ENCODE measurements at regions not wholly inside any gene's neighbourhood (a gene's known extent, or its start where the extent isn't known, plus 50 kb on each side); places are given as distances from the start of the nearest gene placed in this dataset.

DNA sequence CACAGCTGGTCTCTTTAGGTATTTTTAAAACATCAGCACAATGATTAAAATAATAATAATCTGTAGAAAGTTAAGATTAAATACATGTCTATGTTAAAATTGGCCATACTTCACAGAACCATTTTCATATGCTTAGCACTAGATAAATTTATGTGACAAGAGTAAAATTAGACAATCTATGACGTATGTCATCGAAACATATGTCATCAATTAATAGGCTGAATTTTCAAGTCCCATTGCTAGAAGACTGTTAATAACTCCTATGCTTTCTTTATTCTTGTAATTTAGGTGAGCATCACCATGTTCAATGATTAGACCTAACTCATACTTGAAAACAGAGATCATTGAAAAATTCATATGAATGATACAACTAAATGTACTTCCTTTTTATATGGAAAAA, 593.3 kb upstream of the KCNMB2 start:
- no peak for DNase-seq (ENCODE audit: low spot score)

DNA sequence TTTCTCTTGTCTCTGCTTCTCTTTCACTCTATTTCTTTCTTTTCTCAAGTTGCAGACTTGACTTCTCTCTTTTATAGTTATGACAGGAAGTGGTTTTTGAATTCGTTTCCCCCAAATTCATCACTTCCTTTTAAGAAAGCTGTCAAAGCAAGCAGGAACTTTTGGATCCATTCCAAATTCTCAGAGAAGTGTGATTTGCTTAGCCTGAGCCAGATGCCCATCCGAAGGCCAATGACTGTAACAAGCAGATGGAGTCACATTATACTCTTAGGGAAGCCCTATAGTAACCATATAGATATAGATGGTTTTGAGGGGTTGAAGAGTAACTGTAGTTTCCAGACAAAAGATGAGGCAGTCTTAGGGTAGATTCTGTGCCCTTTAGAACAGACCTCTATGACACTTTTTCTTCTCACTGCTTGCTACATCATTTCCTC, 592.0 kb upstream of the KCNMB2 start:
- DNase-seq (ENCODE audit: low spot score), result no peak

DNA sequence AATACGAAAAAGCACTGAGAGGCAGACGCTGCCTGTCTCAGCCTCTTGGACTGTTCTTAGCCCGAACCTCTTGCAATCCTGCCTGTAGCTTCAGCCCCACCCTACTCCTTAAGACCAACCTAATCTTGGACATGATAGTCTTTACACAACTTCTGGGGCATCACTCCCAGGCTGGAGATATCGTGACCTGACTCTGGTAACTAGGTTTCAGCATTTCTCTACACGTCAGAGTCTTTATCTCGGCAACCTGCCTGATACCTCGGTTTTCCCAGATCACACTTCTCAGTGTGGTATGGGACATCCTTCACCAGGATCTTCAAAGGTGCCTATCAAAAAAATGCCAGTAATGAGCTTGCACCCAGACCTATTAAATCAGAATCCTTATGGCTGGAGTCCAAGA, 590.2 kb upstream of the KCNMB2 start:
- no peak for DNase-seq (ENCODE audit: low spot score)

DNA sequence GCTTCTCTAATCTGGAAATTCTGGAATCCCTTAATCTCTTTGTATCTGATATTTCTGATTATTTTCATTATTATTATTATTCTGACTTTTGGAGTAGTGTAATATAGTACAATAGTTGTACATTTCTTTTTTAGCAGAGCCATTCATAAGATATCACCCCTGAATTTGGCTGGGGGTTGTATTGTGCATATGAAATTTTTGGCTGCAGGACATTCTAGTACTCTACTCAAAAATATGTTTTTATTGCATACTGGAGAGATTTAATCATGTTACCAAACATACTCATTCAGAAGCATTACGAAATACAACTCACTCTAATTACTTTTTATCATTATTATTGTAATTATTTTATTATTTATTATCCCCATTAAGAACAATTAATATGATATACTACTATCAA, 589.7 kb upstream of the KCNMB2 start:
- no peak for DNase-seq (ENCODE audit: low spot score)

DNA sequence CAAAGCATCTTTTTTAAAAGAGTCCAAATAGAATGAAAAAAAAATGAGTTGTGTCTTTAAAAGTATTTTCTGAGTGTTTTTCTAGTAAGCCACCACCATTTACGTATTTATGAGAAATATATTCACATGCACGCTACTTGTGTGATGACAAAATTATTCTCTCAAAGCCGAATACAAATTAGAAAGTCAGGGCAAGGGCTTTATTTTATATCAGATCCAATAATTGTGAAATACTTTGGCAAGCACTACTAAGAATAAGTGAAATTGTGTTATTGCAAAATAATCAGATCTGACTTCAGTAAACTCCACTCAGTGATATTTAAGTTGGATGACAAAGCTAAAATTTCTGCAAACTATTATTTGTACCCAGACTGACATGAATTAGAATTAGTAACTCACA, 589.3 kb upstream of the KCNMB2 start:
- no peak for DNase-seq (ENCODE audit: low spot score)

DNA sequence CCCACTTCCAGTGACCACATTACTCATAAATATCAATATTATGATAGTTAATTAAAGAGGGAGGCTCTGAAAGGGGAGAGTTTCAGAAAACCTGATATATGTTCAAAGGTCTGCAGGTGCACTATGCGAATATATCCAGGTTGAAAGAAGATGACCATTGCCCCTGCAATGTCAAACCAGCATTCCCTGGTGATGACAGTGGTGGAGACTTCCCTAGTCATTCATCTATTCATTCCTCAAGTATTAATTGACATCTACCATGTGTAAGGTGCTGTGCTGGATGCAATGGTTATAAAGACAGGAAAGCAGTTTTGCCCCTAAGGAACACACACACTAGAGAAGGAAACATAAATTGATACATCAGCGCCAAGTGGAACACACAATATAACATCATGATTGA, 588.3 kb upstream of the KCNMB2 start:
- DNase-seq (ENCODE audit: low spot score), result no peak

DNA sequence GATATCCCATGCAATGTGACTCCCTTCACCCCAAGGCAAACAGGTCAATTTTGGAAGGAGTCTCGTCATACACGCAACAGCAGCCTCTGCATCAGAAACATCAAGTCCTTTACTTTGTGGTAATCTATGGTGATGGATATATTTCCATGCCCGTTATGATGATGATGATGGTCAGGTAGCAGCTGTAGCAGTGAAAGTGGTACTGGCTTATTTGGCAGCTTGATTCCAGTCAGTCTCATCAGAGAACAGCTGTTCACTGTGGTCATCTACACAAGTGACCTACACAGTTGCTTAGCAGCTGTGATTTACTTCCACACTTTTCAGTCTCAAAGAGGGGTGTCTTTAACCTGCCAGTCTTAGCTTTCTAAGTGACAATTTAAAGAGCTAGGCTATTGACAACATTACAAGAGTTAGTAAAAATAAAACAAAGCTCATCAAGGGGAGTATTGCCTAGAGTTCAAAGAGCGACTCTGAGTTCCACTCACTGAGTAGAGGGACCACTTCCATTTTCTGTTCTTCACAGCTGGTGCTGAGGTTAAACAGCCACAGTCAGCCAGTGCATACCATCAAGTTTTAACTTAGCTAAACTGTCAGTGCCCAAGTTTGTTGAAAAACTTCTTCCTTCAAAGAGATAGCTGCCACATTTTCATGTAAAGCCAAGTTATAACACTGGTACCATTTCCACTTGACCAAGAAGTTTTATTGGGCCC, 587.4 kb upstream of the KCNMB2 start:
- no peak for DNase-seq (ENCODE audit: low spot score)

DNA sequence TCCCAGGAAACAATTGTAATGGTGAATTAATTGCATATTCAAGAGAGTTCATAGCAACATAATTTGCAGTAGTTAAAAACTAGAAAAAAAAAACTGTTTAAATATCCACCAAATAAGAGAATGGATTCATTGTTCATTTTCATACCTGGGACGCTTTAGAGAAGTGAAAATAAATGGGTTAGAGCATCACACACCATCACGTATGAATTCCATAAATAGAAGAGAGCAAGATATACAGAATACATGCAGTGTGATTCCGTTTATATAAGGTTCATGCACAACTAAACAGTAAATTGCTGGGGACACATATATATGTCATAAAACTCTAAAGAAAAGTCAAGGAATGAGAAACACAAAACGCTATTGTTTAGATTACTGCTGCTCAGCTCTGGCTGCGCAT, 577.0 kb upstream of the KCNMB2 start:
- DNase-seq (ENCODE audit: low spot score), result no peak

DNA sequence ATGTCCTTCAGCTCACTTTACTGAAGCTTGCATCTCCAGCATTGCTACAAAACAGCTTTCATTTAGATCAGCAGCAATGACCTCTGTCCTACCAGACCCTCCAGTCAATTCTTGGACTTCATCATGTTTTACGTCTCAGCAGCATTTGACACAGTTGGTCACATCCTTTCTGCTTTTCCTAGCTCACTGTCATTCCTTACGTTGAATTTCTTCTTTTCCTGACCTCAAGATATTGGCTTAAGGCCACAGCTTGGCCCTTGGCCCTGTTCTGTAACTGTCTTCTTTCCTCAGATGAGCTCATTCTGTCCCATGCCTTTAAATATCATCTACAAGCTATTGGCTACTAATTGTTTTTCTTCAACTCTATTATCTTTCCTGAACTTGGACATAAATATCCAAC, 576.2 kb upstream of the KCNMB2 start:
- DNase-seq (ENCODE audit: low spot score), result no peak

DNA sequence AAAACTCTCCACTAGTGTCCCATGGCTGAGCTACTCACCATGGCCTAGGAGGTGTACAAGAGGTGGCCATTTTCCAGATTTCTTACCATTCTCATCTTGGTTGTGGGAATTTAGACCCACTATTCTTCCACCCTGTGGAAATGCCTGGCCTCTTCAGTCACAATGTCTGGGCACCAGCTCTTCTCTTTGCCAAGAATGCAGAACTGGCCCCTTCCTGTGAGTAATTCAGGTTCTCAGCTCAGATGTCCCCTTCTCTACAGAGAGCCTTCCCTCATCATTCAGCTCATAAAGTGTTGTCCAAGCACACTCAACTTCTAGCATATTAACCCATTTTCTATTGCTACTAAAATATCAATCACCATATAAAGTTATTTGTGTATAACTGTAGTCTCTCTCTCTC, 575.5 kb upstream of the KCNMB2 start:
- DNase-seq (ENCODE audit: low spot score), result no peak

DNA sequence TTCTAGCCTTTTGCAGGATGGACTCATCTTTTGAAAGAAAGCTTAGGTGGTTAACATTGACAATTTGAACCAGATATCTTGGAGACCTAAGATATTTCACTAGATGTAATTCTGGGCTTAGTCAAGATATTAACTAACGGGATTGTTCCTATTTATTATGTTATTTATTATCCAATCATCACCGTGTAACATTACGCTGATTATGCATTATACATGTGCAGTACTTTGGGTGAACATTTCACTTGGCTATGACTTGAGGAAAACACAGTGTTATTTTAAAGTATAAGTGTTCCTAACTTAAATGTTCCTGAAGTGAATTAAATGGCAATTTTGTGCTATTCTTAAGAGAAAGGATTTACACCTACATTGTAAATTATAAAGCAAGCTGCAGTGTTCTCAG, 574.5 kb upstream of the KCNMB2 start:
- DNase-seq (ENCODE audit: low spot score), result no peak

DNA sequence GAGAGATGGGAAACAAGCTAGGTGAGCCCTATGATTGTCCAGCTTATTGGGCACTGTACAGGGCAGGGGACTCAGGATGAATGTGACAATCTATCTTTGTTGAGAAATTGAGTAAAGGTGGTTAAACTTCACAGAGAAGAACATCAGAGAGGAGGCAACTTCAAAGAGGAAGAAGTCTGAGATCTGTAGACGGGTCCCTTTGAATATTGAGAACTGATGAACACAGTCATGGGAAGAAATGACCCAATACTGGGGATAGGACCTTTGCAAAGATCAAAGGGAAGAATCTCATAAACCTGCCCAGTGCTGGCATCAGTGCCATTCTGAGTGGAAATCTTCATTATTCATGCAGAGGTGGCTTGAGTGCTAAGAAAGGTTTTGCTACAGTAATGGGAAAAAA, 569.7 kb upstream of the KCNMB2 start:
- DNase-seq (ENCODE audit: low spot score), result no peak

DNA sequence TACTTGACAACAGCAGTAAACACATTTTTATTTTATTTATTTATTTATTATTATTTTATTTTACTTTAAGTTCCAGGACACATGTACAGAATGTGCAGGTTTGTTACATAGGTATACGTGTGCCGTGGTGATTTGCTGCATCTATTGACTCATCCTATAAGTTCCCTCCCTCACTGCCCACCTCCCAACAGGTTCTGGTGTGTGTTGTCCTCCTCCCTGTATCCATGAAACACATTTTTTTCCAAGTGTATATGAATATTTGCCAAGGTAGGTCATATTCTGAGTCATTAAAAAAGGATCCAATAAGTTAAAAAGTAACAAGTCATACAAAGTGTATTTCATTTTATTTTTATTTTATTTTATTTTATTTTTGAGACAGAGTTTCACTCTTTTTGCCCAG, 567.3 kb upstream of the KCNMB2 start:
- DNase-seq (ENCODE audit: low spot score), result no peak

DNA sequence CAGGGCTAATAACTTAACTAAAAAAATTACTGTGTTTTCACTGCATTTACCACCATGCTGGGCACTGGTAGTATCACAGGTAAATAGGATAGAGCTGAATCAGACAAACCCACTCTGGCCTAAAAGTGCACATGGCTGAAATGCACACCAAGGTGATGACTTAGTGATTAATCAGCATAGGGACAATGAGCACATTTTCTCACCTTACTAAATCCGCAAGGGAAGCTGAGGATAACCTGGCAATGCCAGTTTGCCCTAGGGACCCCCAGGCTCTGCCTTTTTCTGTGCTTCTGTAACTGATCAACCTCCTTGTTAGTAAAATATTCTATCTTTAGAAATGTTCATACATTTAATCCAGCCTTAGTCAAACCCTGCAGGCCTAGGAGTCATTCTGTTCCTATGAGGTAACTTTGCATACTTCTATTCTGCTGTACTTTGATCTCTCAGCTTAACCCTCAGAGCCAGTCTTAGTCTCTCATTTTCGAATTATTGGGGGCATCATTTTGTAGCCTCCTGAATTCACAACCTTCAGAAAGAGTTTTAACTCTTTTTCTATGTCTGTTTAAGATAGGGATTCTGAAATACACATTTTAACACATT, 562.9 kb upstream of the KCNMB2 start:
- no peak for DNase-seq (ENCODE audit: low spot score)

DNA sequence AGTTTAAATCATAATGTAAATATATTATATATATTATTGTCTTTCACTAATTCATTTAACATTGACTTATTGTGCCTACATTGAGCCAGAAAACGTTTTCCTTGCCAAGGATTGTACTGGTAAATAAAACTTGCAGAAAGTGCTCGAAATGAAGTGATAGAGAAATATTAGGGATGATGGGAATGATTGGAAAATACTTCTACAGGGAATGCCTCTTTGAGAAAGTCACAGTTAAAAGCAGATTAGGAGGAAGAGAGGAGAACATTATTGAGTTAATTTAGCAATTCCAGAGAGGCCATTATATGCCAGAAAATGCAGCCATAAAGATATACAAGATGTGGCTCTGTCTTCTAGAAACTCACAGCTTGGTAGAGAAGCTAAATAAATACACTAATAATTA, 560.0 kb upstream of the KCNMB2 start:
- DNase-seq (ENCODE audit: low spot score), result no peak

DNA sequence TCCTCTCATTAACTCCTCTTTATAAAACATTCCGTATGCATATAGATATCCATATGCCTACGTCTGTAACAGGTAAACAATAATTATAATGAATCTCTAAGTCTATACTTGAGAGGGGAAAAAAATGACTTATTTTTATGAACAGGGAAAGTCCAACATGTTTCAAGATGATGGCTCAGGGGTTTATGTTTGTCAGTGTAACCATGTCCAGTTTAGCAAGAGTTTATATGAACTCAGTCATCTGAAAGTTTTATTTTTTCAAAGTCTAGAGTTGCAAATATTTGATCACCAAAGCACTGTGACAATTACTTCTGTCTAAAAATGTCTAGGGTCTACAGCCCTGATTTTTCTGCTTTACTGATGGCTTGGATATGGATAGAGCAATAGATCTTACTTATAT, 559.4 kb upstream of the KCNMB2 start:
- DNase-seq (ENCODE audit: low spot score), result no peak

DNA sequence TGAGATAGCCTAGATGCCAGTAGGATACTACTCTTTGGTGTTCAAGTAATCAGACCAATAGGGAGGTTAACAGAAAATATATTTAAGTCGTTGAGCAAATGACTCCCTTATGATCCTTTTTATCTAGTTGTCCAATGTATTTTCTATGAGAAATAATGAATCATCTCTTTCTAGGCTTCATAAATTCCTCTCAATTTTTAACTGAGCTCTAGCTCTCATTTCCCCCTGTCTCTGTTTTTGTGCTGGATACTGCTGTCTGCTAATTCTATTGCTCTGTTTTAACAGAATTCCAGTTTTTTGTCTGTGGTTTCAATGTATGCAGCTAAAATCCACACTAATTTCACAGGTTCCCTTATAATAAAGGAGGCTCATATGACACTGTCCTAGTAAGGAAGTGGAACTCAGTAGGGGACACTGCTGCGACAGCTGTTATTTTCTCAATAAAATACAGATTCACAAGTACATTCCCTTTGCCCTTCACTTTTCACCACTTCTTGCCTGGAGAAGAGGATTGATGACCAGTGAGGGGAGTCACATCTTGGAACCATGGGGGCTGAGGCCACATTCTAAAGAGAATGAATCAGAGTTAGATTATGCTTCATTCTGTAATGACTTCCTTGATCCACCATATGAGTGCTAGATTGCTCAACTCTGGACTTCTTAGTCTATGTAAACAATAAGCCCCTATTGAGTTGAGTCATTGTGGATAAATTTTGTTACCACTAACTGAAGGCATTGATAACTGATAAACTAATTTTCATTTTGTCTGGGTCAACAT, 558.7 kb upstream of the KCNMB2 start:
- no peak for DNase-seq (ENCODE audit: low spot score)

DNA sequence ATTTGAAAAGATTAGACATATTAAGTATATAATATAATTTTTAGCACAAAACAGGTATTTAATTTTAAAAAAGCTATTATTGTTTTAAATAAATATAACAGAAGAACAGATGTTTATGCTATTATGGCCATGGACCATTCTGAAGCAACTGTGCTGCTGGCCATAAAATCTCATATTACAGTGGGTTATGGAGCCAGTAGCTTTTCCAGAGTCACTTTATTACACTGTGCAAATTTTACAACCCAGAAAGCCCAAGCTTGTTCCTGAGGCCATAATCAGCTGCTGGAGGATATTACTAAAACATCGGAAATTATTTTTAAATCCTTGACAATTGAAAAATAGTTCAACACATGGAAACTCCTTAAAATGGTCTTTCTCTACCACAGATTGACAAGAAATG, 557.3 kb upstream of the KCNMB2 start:
- DNase-seq (ENCODE audit: low spot score), result no peak

DNA sequence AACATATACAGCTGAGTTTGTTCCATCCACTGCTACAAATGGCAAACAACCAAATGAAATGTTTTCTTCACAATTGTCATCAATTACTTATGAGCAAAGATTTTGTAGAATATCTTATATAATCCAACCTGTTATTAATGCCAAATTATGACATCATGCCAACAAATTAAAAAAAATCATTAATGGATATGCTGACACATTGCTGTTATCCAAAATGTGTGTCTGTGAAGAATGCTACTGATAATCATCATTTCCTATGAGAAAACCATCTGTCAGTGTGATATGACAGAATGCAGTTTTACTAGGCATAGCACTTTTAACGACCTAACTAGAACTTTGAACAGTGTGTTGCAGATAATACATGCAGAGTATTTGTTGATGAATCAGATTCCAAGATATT, 556.5 kb upstream of the KCNMB2 start:
- no peak for DNase-seq (ENCODE audit: low spot score)

DNA sequence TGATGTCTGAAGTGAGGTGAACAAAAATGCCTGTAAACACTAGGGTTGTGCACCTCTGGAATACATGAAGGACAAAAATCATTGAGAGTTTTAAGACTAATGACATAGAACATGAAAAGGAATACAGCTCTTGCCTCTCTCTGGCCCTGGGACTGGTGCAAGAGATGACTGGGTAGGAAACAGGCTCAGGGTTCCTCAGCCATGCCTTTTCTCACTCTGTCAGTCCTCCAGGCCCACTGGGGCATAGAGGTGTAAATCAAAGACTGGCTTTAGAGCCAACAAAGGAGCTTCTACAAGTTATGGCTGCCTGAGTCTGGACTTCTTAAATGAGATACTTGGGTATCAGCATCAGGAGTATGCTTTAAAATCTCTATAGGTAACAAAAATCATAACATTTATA, 554.7 kb upstream of the KCNMB2 start:
- DNase-seq (ENCODE audit: low spot score), result no peak

DNA sequence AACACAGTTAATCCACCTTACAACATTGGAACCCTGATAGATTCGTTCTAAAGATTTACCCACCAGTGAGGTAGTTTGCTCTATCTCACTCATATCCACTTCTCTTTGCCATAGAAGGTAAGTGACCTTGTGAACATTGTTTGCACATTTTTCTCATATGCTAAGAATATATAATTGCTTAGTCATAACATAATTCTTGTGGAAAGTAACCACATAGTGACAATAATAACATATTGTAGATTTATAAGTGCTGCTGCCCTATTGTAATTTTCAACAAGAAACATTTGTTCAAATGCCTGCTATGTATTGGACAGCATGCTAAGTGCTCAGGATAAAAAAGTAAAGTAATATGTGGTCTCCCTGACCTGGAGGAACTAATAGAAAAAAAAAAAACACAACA, 554.2 kb upstream of the KCNMB2 start:
- no peak for DNase-seq (ENCODE audit: low spot score)

DNA sequence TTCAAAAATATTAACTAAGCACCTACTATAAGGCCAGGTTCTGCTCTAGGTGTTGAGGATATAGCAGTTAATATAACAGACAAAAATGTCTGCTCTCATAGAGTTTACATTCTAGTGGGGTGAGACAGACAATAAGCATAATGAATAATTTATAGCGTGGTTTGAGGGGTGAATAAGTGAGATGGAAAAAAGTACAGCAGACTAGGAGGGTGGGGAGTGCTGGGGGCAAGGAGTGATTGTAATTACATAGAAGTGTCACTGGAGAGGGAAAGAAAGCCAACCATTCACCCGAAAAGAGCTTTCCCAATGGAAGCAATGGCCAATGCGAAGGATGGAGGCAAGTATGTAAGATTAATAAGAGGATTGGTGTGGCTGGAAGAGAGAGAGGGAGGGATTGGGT, 552.9 kb upstream of the KCNMB2 start:
- DNase-seq (ENCODE audit: low spot score), result no peak

All from left forelimb (tissue), 1 donor.